ENCODE measurements at regions not wholly inside any gene's neighbourhood (a gene's known extent, or its start where the extent isn't known, plus 50 kb on each side); places are given as distances from the start of the nearest gene placed in this dataset.
"Not testable (repeated sequence)": the region's sequence is repeated elsewhere in the genome, so short reads cannot be mapped to it uniquely, and the experiment has no call there.

DNA sequence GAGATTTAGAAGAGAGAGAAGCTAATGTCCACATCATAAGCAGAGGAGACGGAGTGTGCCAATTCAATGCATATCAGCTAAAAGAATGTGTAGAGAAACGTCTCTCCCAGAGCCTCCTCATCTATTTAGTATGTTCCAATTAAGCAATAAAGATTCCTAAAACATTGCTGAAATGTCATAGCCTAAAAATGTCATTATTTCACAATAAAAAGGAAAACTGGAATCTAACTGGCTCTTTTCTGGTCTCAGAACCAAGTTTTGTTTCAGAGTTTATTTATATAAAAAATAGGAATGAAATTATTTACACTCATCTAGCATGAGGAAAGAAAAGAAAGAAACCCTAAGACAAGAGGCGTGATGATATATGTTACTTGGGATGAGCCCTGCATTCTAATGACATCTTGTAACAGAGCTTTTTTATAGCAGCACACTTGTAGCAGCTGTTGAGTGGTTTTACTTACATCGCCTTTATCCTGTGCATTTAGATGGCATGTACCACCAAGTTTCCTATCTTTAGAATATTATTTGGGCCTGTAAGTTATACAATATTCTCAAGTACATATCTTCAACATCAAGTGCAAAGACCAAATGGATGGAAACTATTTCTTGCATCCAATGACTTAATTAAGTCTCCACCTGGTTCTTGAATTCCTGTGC, 266.3 kb upstream of the PRKD1 start:
- Histone ChIP-seq H3K9me3 (ENCODE audit: control insufficient read depth in 2 of 2, low read length in 2 of 2) (no peaks in the 10 kb centered on the region), H3K4me3 (ENCODE audit: low read depth, low read length) (no peak overlapping the region), H3K27ac (ENCODE audit: insufficient read depth, low read length, poor library complexity, severe bottlenecking) (no peak overlapping the region), H3K36me3 (ENCODE audit: control insufficient read depth, insufficient read depth, low read length) (no peaks in the 10 kb centered on the region), H3K4me1 (ENCODE audit: control insufficient read depth, insufficient read depth, low read length, poor library complexity, severe bottlenecking) (no peaks in the 10 kb centered on the region), H3K27me3 (ENCODE audit: control insufficient read depth, insufficient read depth, low read length) (no peaks in the 10 kb centered on the region)
- DNase-seq (no peak), ATAC-seq (ENCODE audit: low read depth in 2 of 2) (no peak)
- H3K27me3 Mint-ChIP-seq = no peaks in the 10 kb centered on the region
- H3K9me3 Mint-ChIP-seq = peaks cover 0 to 11% (median 3%) of the 10 kb centered on the region in 7 donors
- no peak overlapping the region for H3K4me3 Mint-ChIP-seq
- no peaks in the 10 kb centered on the region for H3K4me1 Mint-ChIP-seq
- H3K36me3 Mint-ChIP-seq = no peaks in the 10 kb centered on the region
- no peak overlapping the region for H3K27ac Mint-ChIP-seq

GRCh38 chr14:30194741-30195148, 267.1 kb upstream of the PRKD1 start:
- H3K9me3 ChIP-seq (ENCODE audit: control insufficient read depth in 2 of 2, low read length in 2 of 2) = no peaks in the 10 kb centered on the region

DNA sequence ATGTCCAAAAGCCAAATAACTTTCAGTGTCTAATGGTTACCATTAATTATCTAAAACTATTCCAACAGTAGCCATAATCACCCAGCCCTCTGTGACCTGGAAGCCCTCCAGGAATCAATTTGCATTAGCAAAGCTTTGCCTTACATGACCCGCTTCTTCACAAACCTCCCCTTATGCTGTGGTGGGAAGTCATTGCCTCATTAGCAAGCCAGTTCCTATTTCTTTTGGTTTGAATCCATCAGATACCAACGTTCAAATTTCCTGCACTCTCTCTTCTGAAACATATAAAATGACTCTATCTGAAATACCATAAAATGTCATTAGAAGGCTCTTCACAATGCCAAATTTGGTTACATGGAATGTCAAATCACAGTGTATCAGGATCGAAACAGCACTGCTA, 268.3 kb upstream of the PRKD1 start:
- no peaks in the 10 kb centered on the region for H3K27me3 ChIP-seq (ENCODE audit: control insufficient read depth, insufficient read depth, low read length)
- Mint-ChIP-seq H3K27me3 (no peaks in the 10 kb centered on the region), H3K4me3 (no peak overlapping the region), H3K36me3 (no peaks in the 10 kb centered on the region), H3K9me3 (peaks cover 0 to 6% (median 1%) of the 10 kb centered on the region in 7 donors), H3K4me1 (no peaks in the 10 kb centered on the region), H3K27ac (no peak overlapping the region)
- H3K36me3 ChIP-seq (ENCODE audit: control insufficient read depth, insufficient read depth, low read length) = no peaks in the 10 kb centered on the region
- no peaks in the 10 kb centered on the region for H3K9me3 ChIP-seq (ENCODE audit: control insufficient read depth in 2 of 2, low read length in 2 of 2)
- ATAC-seq (ENCODE audit: low read depth in 2 of 2) (no peak), DNase-seq (no peak)
- no peaks in the 10 kb centered on the region for H3K4me1 ChIP-seq (ENCODE audit: control insufficient read depth, insufficient read depth, low read length, poor library complexity, severe bottlenecking)
- no peak overlapping the region for H3K4me3 ChIP-seq (ENCODE audit: low read depth, low read length)
- H3K27ac ChIP-seq (ENCODE audit: insufficient read depth, low read length, poor library complexity, severe bottlenecking) = no peak overlapping the region

More at GRCh38 chr14:30194741-30195148, 267.1 kb upstream of the PRKD1 start:
- no peak for ATAC-seq (ENCODE audit: low read depth in 2 of 2)
- Histone ChIP-seq H3K27me3 (ENCODE audit: control insufficient read depth, insufficient read depth, low read length) (no peaks in the 10 kb centered on the region), H3K4me3 (ENCODE audit: low read depth, low read length) (no peak overlapping the region), H3K27ac (ENCODE audit: insufficient read depth, low read length, poor library complexity, severe bottlenecking) (no peak overlapping the region), H3K36me3 (ENCODE audit: control insufficient read depth, insufficient read depth, low read length) (no peaks in the 10 kb centered on the region), H3K4me1 (ENCODE audit: control insufficient read depth, insufficient read depth, low read length, poor library complexity, severe bottlenecking) (no peaks in the 10 kb centered on the region)
- DNase-seq = no peak
- no peaks in the 10 kb centered on the region for H3K36me3 Mint-ChIP-seq
- H3K27ac Mint-ChIP-seq = no peak overlapping the region
- peaks cover 0 to 11% (median 1%) of the 10 kb centered on the region in 7 donors for H3K9me3 Mint-ChIP-seq
- H3K4me1 Mint-ChIP-seq = no peaks in the 10 kb centered on the region
- no peak overlapping the region for H3K4me3 Mint-ChIP-seq
- no peaks in the 10 kb centered on the region for H3K27me3 Mint-ChIP-seq

GRCh38 chr14:30196861-30197260, 269.2 kb upstream of the PRKD1 start:
- no peak overlapping the region for H3K27ac Mint-ChIP-seq
- H3K4me3 Mint-ChIP-seq = no peak overlapping the region
- ATAC-seq (ENCODE audit: low read depth in 2 of 2) = no peak
- no peaks in the 10 kb centered on the region for H3K27me3 Mint-ChIP-seq
- Histone ChIP-seq H3K4me3 (ENCODE audit: low read depth, low read length) (no peak overlapping the region), H3K36me3 (ENCODE audit: control insufficient read depth, insufficient read depth, low read length) (no peaks in the 10 kb centered on the region), H3K4me1 (ENCODE audit: control insufficient read depth, insufficient read depth, low read length, poor library complexity, severe bottlenecking) (no peaks in the 10 kb centered on the region), H3K27me3 (ENCODE audit: control insufficient read depth, insufficient read depth, low read length) (no peaks in the 10 kb centered on the region), H3K27ac (ENCODE audit: insufficient read depth, low read length, poor library complexity, severe bottlenecking) (no peak overlapping the region), H3K9me3 (ENCODE audit: control insufficient read depth in 2 of 2, low read length in 2 of 2) (no peaks in the 10 kb centered on the region)
- DNase-seq = no peak
- no peaks in the 10 kb centered on the region for H3K4me1 Mint-ChIP-seq
- peaks cover 0 to 5% (median 0%) of the 10 kb centered on the region in 7 donors for H3K9me3 Mint-ChIP-seq
- no peaks in the 10 kb centered on the region for H3K36me3 Mint-ChIP-seq

GRCh38 chr14:30198720-30199119, 271.1 kb upstream of the PRKD1 start:
- H3K4me3 ChIP-seq (ENCODE audit: low read depth, low read length); ATAC-seq (ENCODE audit: low read depth in 2 of 2); H3K4me3 Mint-ChIP-seq; H3K4me1 Mint-ChIP-seq; H3K27ac ChIP-seq (ENCODE audit: insufficient read depth, low read length, poor library complexity, severe bottlenecking); H3K9me3 Mint-ChIP-seq; H3K27me3 Mint-ChIP-seq; H3K36me3 ChIP-seq (ENCODE audit: control insufficient read depth, insufficient read depth, low read length); H3K36me3 Mint-ChIP-seq; H3K27me3 ChIP-seq (ENCODE audit: control insufficient read depth, insufficient read depth, low read length); H3K27ac Mint-ChIP-seq; H3K9me3 ChIP-seq (ENCODE audit: control insufficient read depth in 2 of 2, low read length in 2 of 2); DNase-seq; H3K4me1 ChIP-seq (ENCODE audit: control insufficient read depth, insufficient read depth, low read length, poor library complexity, severe bottlenecking): not testable (repeated sequence)

- ATAC-seq (ENCODE audit: low read depth in 2 of 2) (no peak), DNase-seq (no peak)
- no peak overlapping the region for H3K27ac ChIP-seq (ENCODE audit: insufficient read depth, low read length, poor library complexity, severe bottlenecking)
- H3K36me3 Mint-ChIP-seq = no peaks in the 10 kb centered on the region
- no peaks in the 10 kb centered on the region for H3K9me3 ChIP-seq (ENCODE audit: control insufficient read depth in 2 of 2, low read length in 2 of 2)
- H3K4me3 Mint-ChIP-seq = no peak overlapping the region
- H3K4me1 Mint-ChIP-seq = no peaks in the 10 kb centered on the region
- H3K4me1 ChIP-seq (ENCODE audit: control insufficient read depth, insufficient read depth, low read length, poor library complexity, severe bottlenecking) = no peaks in the 10 kb centered on the region
- no peak overlapping the region for H3K4me3 ChIP-seq (ENCODE audit: low read depth, low read length)
- H3K27ac Mint-ChIP-seq = no peak overlapping the region
- no peaks in the 10 kb centered on the region for H3K27me3 Mint-ChIP-seq
- H3K27me3 ChIP-seq (ENCODE audit: control insufficient read depth, insufficient read depth, low read length) = no peaks in the 10 kb centered on the region
- no peaks in the 10 kb centered on the region for H3K36me3 ChIP-seq (ENCODE audit: control insufficient read depth, insufficient read depth, low read length)
- peaks cover 0 to 7% (median 1%) of the 10 kb centered on the region in 7 donors for H3K9me3 Mint-ChIP-seq
Observed at GRCh38 chr14:30204431-30204980, 276.9 kb upstream of the PRKD1 start.

DNA sequence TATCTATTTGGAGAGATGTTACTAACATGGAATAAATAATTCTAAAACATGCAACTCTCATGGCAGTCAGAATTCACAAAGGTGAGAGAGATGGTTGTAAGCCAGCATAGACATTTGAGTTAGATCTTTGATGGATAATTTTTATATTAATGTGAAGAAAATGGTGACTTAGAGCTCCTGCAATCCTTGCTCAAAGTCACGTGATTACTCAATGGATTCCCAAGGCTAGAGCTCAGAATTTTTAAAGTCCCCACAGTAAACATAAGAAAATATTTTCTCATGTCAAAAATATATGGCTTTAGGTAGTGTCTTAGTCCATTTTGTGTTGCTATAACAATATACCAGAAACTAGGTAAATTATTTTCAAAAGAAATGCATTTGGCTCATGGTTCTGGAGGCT, 281.5 kb upstream of the PRKD1 start:
- no peak overlapping the region for H3K4me3 Mint-ChIP-seq
- no peaks in the 10 kb centered on the region for H3K4me1 Mint-ChIP-seq
- no peaks in the 10 kb centered on the region for H3K9me3 ChIP-seq (ENCODE audit: control insufficient read depth in 2 of 2, low read length in 2 of 2)
- H3K9me3 Mint-ChIP-seq = peaks cover 0 to 11% (median 1%) of the 10 kb centered on the region in 7 donors
- H3K27ac Mint-ChIP-seq = no peak overlapping the region
- H3K27me3 Mint-ChIP-seq = no peaks in the 10 kb centered on the region
- no peaks in the 10 kb centered on the region for H3K36me3 Mint-ChIP-seq
- no peak for DNase-seq
- no peaks in the 10 kb centered on the region for H3K36me3 ChIP-seq (ENCODE audit: control insufficient read depth, insufficient read depth, low read length)
- no peaks in the 10 kb centered on the region for H3K4me1 ChIP-seq (ENCODE audit: control insufficient read depth, insufficient read depth, low read length, poor library complexity, severe bottlenecking)
- H3K27me3 ChIP-seq (ENCODE audit: control insufficient read depth, insufficient read depth, low read length) = no peaks in the 10 kb centered on the region
- no peak for ATAC-seq (ENCODE audit: low read depth in 2 of 2)
- H3K4me3 ChIP-seq (ENCODE audit: low read depth, low read length) = no peak overlapping the region
- H3K27ac ChIP-seq (ENCODE audit: insufficient read depth, low read length, poor library complexity, severe bottlenecking) = no peak overlapping the region

DNA sequence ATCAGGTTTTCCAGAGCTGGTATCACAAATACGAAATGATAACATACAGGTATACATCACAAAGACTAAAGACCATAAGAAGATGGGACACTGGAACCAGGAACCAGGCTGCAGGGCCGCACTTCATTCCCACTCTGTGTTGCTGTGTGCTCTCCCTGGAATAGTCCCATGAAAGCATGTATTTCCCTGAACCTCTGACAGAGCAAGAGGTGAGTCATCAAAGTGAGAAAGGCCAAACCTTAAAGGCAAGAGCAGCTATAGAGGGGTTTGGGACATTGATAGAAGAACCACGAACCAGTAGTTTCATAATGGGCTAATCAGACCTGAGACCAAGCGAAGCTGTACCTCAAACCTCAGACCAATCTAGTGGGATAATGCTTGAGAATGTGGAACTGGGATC, 283.0 kb upstream of the PRKD1 start:
- Histone ChIP-seq H3K27me3 (ENCODE audit: control insufficient read depth, insufficient read depth, low read length) (no peaks in the 10 kb centered on the region), H3K4me3 (ENCODE audit: low read depth, low read length) (no peak overlapping the region), H3K4me1 (ENCODE audit: control insufficient read depth, insufficient read depth, low read length, poor library complexity, severe bottlenecking) (no peaks in the 10 kb centered on the region), H3K27ac (ENCODE audit: insufficient read depth, low read length, poor library complexity, severe bottlenecking) (no peak overlapping the region), H3K9me3 (ENCODE audit: control insufficient read depth in 2 of 2, low read length in 2 of 2) (no peaks in the 10 kb centered on the region), H3K36me3 (ENCODE audit: control insufficient read depth, insufficient read depth, low read length) (no peaks in the 10 kb centered on the region)
- Mint-ChIP-seq H3K4me1 (no peaks in the 10 kb centered on the region), H3K27ac (no peak overlapping the region), H3K36me3 (no peaks in the 10 kb centered on the region), H3K4me3 (no peak overlapping the region), H3K27me3 (no peaks in the 10 kb centered on the region), H3K9me3 (peaks cover 0 to 11% (median 1%) of the 10 kb centered on the region in 7 donors)
- DNase-seq (no peak), ATAC-seq (ENCODE audit: low read depth in 2 of 2) (no peak)
